ENCODE measurements at regions not wholly inside any gene's neighbourhood (a gene's known extent, or its start where the extent isn't known, plus 50 kb on each side); places are given as distances from the start of the nearest gene placed in this dataset.

DNA sequence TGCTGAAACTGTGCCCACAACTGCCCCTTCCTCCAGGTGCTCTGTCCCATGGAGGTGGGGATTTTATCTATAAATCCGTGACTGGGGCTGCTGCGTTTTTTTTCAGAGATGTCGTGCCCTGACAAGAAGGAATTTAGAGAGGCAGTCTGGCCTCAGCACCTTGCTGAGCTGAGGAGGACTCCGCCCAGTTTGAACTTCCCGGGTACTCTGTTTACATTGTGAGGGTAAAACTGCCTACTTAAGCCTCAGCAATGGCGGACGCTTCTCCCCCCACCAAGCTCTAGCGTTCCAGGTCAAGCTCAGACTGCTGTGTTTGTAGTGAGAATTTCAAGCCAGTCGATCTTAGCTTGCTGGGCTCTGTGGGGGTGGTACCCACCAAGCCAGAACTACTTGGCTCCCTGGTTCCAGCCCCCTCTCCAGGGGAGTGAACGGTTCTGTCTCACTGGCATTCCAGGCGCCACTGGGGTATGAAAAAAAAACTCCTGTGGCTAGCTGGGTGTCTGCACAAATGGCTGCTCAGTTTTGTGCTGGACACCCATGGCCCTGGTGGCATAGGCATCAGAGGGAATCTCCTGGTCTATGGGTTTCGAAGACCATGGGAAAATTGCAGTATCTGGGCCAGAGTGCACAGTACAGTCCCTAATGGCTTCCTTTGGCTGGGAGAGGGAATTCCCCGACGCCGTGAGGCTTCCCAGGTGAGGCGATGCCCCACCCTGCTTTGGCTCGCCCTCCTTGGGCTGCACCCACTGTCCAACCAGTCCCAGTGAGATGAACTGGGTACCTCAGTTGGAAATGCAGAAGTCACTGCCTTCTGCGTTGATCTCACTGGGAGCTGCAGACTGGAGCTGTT is 68.5 kb upstream of the SGO1 start:
- TF ChIP-seq PHF8 (conservative IDR thresholded peaks at IDR 0.05; ENCODE audit: low read depth, low read length) (no peak), FOSL1 (IDR thresholded peaks at IDR 0.05; ENCODE audit: insufficient read depth, low read depth, low read length) (no peak), NRF1 (IDR thresholded peaks at IDR 0.05; ENCODE audit: low read depth, low read length) (no peak)
